GM12801 (cell line): ENCODE measurements at regions not wholly inside any gene's neighbourhood (a gene's known extent, or its start where the extent isn't known, plus 50 kb on each side); places are given as distances from the start of the nearest gene placed in this dataset.

Source experiments
- TF ChIP-seq, protein P1 (sequence below): IDR thresholded peaks from one replicate; pipeline ENCODE4 v1.5.1; 2011; ENCODE audit warnings: control low read depth; ENCODE audit not compliant: insufficient read length; ENCODE audit errors: extremely low read depth

DNA sequence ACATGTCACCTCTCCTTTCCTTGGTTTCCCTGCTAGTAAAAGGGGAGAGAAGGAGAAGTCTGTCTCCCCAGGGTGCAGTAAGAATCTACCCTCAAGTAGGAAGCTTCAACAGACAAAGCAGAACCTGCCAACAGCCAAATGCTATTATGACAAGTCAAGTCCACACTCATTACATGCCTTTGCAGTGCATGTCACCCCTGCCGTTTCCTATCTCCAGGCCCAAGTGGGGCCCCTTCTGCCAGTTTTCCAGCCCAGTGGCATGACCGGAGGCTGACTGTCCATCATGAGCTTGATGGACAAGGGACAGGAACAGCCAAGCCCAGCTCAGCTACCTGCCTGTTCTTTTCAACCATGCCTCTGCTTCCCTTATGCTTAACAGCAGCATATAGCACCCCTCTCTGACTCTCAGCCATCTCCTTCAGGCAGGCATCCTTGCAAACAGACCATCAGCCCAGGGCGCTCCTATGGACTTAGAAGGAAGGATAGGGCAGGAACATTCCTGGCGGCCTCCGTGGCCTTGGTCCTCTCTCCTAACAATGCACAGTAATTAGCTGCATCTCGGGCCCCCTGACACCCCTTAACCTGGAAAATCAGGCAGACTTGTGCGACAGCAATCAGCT, 107.2 kb upstream of the RAD23B start:
- TF ChIP-seq, protein P1, sequence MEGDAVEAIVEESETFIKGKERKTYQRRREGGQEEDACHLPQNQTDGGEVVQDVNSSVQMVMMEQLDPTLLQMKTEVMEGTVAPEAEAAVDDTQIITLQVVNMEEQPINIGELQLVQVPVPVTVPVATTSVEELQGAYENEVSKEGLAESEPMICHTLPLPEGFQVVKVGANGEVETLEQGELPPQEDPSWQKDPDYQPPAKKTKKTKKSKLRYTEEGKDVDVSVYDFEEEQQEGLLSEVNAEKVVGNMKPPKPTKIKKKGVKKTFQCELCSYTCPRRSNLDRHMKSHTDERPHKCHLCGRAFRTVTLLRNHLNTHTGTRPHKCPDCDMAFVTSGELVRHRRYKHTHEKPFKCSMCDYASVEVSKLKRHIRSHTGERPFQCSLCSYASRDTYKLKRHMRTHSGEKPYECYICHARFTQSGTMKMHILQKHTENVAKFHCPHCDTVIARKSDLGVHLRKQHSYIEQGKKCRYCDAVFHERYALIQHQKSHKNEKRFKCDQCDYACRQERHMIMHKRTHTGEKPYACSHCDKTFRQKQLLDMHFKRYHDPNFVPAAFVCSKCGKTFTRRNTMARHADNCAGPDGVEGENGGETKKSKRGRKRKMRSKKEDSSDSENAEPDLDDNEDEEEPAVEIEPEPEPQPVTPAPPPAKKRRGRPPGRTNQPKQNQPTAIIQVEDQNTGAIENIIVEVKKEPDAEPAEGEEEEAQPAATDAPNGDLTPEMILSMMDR, result no peak

DNA sequence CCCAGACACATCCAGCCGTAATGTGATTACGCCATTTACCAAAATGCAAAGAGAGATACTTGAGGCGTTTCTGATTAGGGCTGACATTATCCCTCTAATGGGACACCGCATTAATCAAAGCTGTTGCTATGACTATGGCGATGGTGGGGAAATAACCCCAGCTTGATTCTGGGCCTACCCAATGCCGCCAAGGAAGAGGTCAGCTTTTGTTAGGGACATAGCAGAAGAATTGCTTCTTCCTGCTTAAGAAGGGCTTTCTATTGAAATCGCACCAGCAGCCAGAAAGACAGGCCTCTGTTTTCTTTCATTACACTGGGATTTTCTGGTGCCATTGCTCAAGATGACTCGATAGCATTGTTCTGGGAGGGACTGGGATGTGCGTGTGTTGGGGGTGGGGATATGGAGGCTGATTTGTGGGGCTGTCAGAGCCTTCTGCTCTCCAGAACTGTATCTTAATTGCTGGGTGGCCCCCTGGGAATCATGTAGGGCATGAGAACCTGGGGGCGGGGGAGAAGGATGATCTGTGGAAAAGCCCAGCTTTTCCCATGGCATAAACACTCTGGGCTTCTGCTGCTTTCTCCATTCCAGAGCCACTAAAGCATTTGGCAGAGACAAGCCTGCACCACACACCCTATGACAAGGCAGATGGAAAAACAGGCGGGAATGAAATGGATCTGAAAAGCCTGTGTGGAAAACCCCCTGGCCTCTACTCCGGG, 106.5 kb upstream of the RAD23B start:
- TF ChIP-seq, protein P1, result no peak

DNA sequence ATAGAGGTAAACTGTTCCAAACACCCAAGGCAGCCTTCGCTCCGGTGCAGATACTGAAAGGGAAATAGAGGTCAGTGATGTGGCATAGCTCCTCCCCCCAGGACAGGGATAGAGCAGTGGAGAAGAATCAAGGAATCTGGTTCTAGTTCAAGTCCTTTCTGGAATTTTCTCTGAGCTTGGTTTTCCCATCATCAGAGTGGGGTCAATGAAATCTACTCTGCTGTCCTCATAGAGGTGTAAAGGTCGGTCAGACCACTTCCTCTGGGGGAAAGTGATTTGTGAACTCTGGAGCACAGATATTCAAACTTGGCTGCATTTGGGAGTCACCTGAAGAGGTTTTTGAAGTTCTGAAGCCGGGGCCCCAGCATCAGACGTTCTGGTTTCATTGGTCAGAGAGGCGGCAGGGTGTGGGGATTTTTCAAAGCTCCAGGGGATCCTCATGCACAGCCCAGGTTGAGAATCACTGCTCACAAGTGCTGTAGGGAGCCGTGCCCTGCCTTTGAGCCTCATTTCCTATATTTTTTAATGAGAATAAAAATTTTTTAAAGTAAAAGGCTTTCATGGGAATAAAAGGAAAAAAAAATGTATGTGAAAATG, 105.7 kb upstream of the RAD23B start:
- TF ChIP-seq, protein P1, result no peak

DNA sequence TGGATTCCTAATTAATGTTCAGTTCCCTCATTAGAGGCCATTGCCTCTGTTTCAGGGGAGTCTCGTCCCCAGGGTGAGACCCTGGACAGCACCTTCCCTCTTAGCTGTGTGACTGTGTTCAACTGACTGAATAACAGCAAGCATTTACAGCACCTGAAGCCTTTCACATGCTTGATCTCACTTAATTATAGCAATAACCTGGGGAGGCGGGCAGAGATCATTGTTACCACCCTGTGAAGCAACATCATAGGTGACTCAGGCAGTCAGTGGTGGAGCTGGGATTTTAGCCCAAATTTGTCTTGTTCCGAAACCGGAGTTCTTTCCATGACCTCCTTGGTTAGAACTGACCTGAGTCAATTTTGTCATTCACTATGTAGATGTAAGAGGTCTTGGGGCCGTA, 105.2 kb upstream of the RAD23B start:
- TF ChIP-seq, protein P1, result no peak

DNA sequence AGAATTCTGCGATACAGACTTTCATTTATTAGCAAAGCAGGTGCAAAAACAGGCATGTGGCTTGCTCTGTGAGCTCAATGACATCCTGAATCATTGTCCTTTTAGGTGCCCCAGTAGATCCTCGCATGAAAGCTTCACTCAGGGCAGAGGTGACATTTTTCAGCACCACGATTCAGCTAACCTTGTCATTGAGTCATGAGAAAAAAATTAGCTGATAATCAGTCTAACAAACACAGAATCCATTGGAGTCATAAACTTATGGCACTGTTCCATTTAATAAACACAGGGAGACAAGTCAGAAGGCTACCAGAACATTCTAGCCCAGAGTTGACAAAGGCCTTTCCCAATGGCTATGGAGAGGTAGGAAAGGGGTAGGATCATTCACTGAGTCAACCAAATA, 104.8 kb upstream of the RAD23B start:
- TF ChIP-seq, protein P1, result no peak

DNA sequence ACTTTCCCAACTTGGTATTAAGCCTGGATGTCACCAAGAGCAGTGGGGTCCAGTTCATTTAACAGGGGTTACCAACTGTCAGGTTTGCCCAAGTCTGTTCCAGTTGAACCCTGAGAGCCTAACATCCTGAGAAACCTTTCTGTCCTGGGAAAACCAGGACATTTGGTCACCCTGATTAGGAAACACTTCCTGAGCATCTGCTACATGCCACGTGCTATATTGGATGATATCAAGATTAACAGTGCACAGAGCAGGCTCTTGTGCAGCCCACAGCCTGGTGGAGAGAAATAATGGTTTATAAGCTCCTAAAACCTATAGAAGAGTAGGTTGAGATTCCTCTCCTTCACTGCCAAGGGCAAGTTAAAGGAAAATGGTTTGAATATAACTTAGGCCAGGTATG, 102.9 kb upstream of the RAD23B start:
- TF ChIP-seq, protein P1, result no peak

DNA sequence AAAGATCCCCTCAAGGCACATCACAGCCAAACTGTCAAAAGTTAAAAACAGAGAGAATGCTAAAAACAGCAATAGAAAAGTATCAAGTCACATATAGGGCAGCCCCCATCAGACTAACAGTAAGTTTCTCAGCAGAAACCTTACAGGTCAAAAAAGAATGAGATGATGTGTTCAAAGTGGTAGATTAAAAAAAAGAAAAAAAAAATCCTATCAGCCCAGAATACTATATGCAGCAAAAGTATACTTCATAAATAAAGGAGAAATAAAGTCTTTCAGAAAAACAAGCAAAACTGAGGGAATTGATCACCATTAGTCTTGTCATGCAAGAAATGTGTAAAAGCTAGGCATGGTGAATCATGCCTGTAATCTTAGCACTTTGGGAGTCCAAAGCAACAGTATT, 99.9 kb upstream of the RAD23B start:
- TF ChIP-seq, protein P1, result no peak
